Smooth muscle cell of the brain vasculature (primary cell): ENCODE measurements at regions not wholly inside any gene's neighbourhood (a gene's known extent, or its start where the extent isn't known, plus 50 kb on each side); places are given as distances from the start of the nearest gene placed in this dataset.
"Not testable (repeated sequence)": the region's sequence is repeated elsewhere in the genome, so short reads cannot be mapped to it uniquely, and the experiment has no call there.

Experiments
- DNase-seq: peaks from one replicate; pipeline ENCODE4 v3.0.0-alpha.2; 2012; ENCODE audit warnings: low read depth, low spot score

GRCh38 chr1:60818969-60819701, 263.2 kb upstream of the NFIA start:
- no peak for DNase-seq

GRCh38 chr1:60813071-60813470, 269.3 kb upstream of the NFIA start:
- DNase-seq, result no peak

- no peak for DNase-seq
These were observed 273.0 kb upstream of the NFIA start for GRCh38 chr1:60809204-60809980.

- DNase-seq, result no peak
These were observed 273.7 kb upstream of the NFIA start for GRCh38 chr1:60808676-60809075.

- DNase-seq, result no peak
These were observed 279.5 kb upstream of the NFIA start for GRCh38 chr1:60802884-60803283.

GRCh38 chr1:60797351-60797750, 285.0 kb upstream of the NFIA start:
- no peak for DNase-seq

GRCh38 chr1:60791226-60791625, 291.1 kb upstream of the NFIA start:
- no peak for DNase-seq

- DNase-seq, result not testable (repeated sequence)
These were observed 309.3 kb upstream of the NFIA start for GRCh38 chr1:60773099-60773498.

GRCh38 chr1:60769082-60769481, 313.3 kb upstream of the NFIA start:
- no peak for DNase-seq

GRCh38 chr1:60765204-60765603, 317.2 kb upstream of the NFIA start:
- DNase-seq, result no peak

- DNase-seq, result no peak
These were observed 317.9 kb upstream of the NFIA start for GRCh38 chr1:60764489-60764888.

GRCh38 chr1:60763741-60764140, 318.6 kb upstream of the NFIA start:
- DNase-seq, result no peak

- DNase-seq, result no peak
These were observed 319.4 kb upstream of the NFIA start for GRCh38 chr1:60762911-60763310.

- DNase-seq, result peak; percentile 58
These were observed 320.2 kb upstream of the NFIA start for GRCh38 chr1:60762176-60762575.

- DNase-seq, result no peak
These were observed 323.1 kb upstream of the NFIA start for GRCh38 chr1:60759291-60759690.

GRCh38 chr1:60757485-60757884, 324.9 kb upstream of the NFIA start:
- DNase-seq, result no peak

GRCh38 chr1:60753036-60753900, 329.1 kb upstream of the NFIA start:
- DNase-seq, result no peak

GRCh38 chr1:60751306-60751705, 331.1 kb upstream of the NFIA start:
- no peak for DNase-seq

GRCh38 chr1:60747353-60747752, 335.0 kb upstream of the NFIA start:
- DNase-seq, result no peak

- DNase-seq, result no peak
These were observed 336.0 kb upstream of the NFIA start for GRCh38 chr1:60746278-60746791.

- no peak for DNase-seq
These were observed 336.9 kb upstream of the NFIA start for GRCh38 chr1:60745484-60745883.

- no peak for DNase-seq
These were observed 340.0 kb upstream of the NFIA start for GRCh38 chr1:60742339-60742738.
